K562 (cell line): ENCODE measurements at regions not wholly inside any gene's neighbourhood (a gene's known extent, or its start where the extent isn't known, plus 50 kb on each side); places are given as distances from the start of the nearest gene placed in this dataset.

ENCODE experiments used
- ATAC-seq: fragments of 200-7000 bp; cut with Tn5 transposase; 3 replicates; pipeline ENCODE4 v1.9.1; 2020; ENCODE audit warnings: moderate library complexity
- BruUV-seq: library from RNA; stranded (reverse); fragments of 400-500 nt; replicated peaks from 2 replicates; lab custom pipeline; 2021; lab: Mats Ljungman, UMichigan
- CTCF ChIA-PET: fragments of 300-600 bp; formaldehyde crosslinking; extraction: SDS; loops from one replicate; lab custom pipeline; 2021; ENCODE audit warnings: low intra/inter-chr PET ratio; lab: Yijun Ruan, JAX
- POLR2A ChIA-PET: fragments of 300-600, 350-650 bp; sonication (Branson Sonifier 250); formaldehyde crosslinking; extraction: SDS; loops from one replicate; lab custom pipeline; 2021; ENCODE audit warnings: antibody characterized with exemption, inconsistent platforms; lab: Yijun Ruan, JAX
- DNase-seq, 4 experiments: peaks; one replicate each; pipeline versions ENCODE4 v3.0.0 to v3.0.0-alpha.2; 2011 to 2018; ENCODE audit warnings: low spot score in 3 of 4, mixed read lengths in 3 of 4; ENCODE audit errors: extremely low read depth in 1 of 4
- FAIRE-seq: peaks from 2 replicates; lab custom pipeline; 2011; peaks lifted over from hg19 to GRCh38; lab: Jason Lieb, UNC
- H2AFZ ChIP-seq: 2 replicates; pipeline ENCODE4 v1.6.0; 2011; ENCODE audit warnings: low read depth, low read length, control low read depth, inconsistent platforms
- H3K27ac ChIP-seq: fragments of 200-600 bp; 3 replicates; pipeline ENCODE4 v1.8.0; 2011; ENCODE audit warnings: low read depth, mild to moderate bottlenecking, control low read depth, inconsistent platforms, low read length, moderate library complexity, mixed read lengths; ENCODE audit errors: extremely low read depth
- H3K27me3 ChIP-seq, 2 experiments: fragments of 300-600 bp in 1 of 2; 2 replicates in 1 of 2; 3 replicates in 1 of 2; pipeline versions ENCODE4 v1.6.0 to v1.8.0; 2011; ENCODE audit warnings: inconsistent platforms in 2 of 2, low read length in 2 of 2, mild to moderate bottlenecking in 1 of 2, mixed read lengths in 1 of 2, moderate library complexity in 1 of 2; ENCODE audit not compliant: control insufficient read depth in 2 of 2, insufficient read depth in 2 of 2
- H3K36me3 ChIP-seq: fragments of 300-600 bp; 3 replicates; pipeline ENCODE4 v1.8.0; 2011; ENCODE audit warnings: mild to moderate bottlenecking, low read length, inconsistent platforms; ENCODE audit not compliant: control insufficient read depth, insufficient read depth
- H3K4me1 ChIP-seq, 2 experiments: fragments of 200-600 bp in 1 of 2; replicated peaks in 1 of 2; 2 replicates in 1 of 2; 3 replicates in 1 of 2; pipeline versions ENCODE4 v1.5.1 to v1.8.0; 2011; ENCODE audit warnings: inconsistent platforms in 2 of 2, low read length in 2 of 2, mild to moderate bottlenecking in 1 of 2, mixed read lengths in 1 of 2, moderate library complexity in 1 of 2; ENCODE audit not compliant: control insufficient read depth in 2 of 2, insufficient read depth in 2 of 2
- H3K4me2 ChIP-seq: 2 replicates; pipeline ENCODE4 v1.6.1; 2011; ENCODE audit warnings: low read length, control low read depth, inconsistent platforms, mixed read lengths; ENCODE audit not compliant: insufficient read depth
- H3K4me3 ChIP-seq: fragments of 200-600 bp; sonication (generic), shearing (Covaris generic); 2 replicates; pipeline ENCODE4 v1.5.1; 2016; ENCODE audit warnings: control low read depth, inconsistent platforms
- H3K79me2 ChIP-seq: fragments of 200-600 bp; 3 replicates; pipeline ENCODE4 v1.8.0; 2011; ENCODE audit warnings: low read length, inconsistent platforms; ENCODE audit not compliant: control insufficient read depth, insufficient read depth
- H3K9ac ChIP-seq, 2 experiments: 2 replicates each; pipeline versions ENCODE4 v1.6.0 to v1.6.1; 2011; ENCODE audit warnings: low read depth in 2 of 2, low read length in 2 of 2, control low read depth in 1 of 2, inconsistent platforms in 1 of 2, mild to moderate bottlenecking in 1 of 2, mixed read lengths in 1 of 2; ENCODE audit not compliant: insufficient read depth in 1 of 2
- H3K9me1 ChIP-seq: one replicate; pipeline ENCODE4 v1.6.0; 2011; ENCODE audit warnings: inconsistent platforms, mild to moderate bottlenecking, low read length, moderate library complexity; ENCODE audit not compliant: control insufficient read depth, insufficient read depth
- H3K9me3 ChIP-seq: replicated peaks from 2 replicates; pipeline ENCODE4 v1.5.1; 2011; ENCODE audit warnings: low read depth, low read length, inconsistent platforms; ENCODE audit not compliant: control insufficient read depth, insufficient read depth
- H4K20me1 ChIP-seq: replicated peaks from 2 replicates; pipeline ENCODE4 v1.6.1; 2011; ENCODE audit warnings: low read length, inconsistent platforms, mixed read lengths; ENCODE audit not compliant: control insufficient read depth, insufficient read depth
- ATF7 ChIP-seq: fragments of 450-650 bp; IDR thresholded peaks from 2 replicates; pipeline ENCODE4 v1.7.1; 2014; ENCODE audit warnings: mild to moderate bottlenecking, moderate library complexity
- CSDE1 ChIP-seq, 2 experiments: fragments of 450-650 bp; IDR thresholded peaks; 2 replicates each; pipeline ENCODE4 v1.6.1; 2016; ENCODE audit warnings: mild to moderate bottlenecking in 1 of 2
- E2F4 ChIP-seq: sonication (generic); formaldehyde crosslinking; IDR thresholded peaks from 2 replicates; pipeline ENCODE4 v1.8.0; 2022; ENCODE audit warnings: mild to moderate bottlenecking, low read depth, missing genetic modification reagents
- HDAC6 ChIP-seq: IDR thresholded peaks from 2 replicates; pipeline ENCODE4 v1.6.1; 2012; ENCODE audit warnings: low read depth, mild to moderate bottlenecking, control low read depth, inconsistent platforms, low read length, moderate library complexity
- HMGN3 ChIP-seq: IDR thresholded peaks from 2 replicates; pipeline ENCODE4 v1.6.1; 2011; ENCODE audit warnings: borderline replicate concordance, low read depth, mild to moderate bottlenecking, mixed read lengths, low read length; ENCODE audit not compliant: insufficient read length; ENCODE audit errors: extremely low read depth
- HNRNPH1 ChIP-seq: fragments of 200-400 bp; formaldehyde crosslinking; optimal IDR thresholded peaks from 2 replicates; pipeline ENCODE3; 2017; ENCODE audit warnings: low read depth, mild to moderate bottlenecking, low read length, moderate library complexity
- NFE2L1 ChIP-seq: fragments of 450-650 bp; IDR thresholded peaks from 2 replicates; pipeline ENCODE4 v1.6.1; 2016; ENCODE audit warnings: missing genetic modification characterization, low read depth, mild to moderate bottlenecking, missing compliant biosample characterization, moderate library complexity, borderline replicate concordance
- SNIP1 ChIP-seq: fragments of 450-650 bp; IDR thresholded peaks from 2 replicates; pipeline ENCODE4 v1.7.1; 2017; ENCODE audit warnings: low read depth, mild to moderate bottlenecking
- SRF ChIP-seq, 2 experiments: fragments of 250-450, 450-650 bp in 1 of 2; sonication (Bioruptor Pico) in 1 of 2; sonication (generic) in 1 of 2; formaldehyde crosslinking; IDR thresholded peaks; 2 replicates each; pipeline versions ENCODE4 v1.5.0 to v1.5.1; 2020 to 2022; ENCODE audit warnings: mild to moderate bottlenecking in 1 of 2, missing genetic modification reagents in 1 of 2
- ZBED1 ChIP-seq: IDR thresholded peaks from 2 replicates; pipeline ENCODE4 v1.6.1; 2014
- ZBTB2 ChIP-seq: fragments of 450-650 bp; IDR thresholded peaks from 2 replicates; pipeline ENCODE4 v1.6.1; 2016; ENCODE audit warnings: antibody characterized with exemption
- ZNF280A ChIP-seq: fragments of 450-650 bp; IDR thresholded peaks from 2 replicates; pipeline ENCODE4 v1.6.1; 2018; ENCODE audit warnings: mild to moderate bottlenecking, low read depth; ENCODE audit not compliant: partially characterized antibody
- ZNF512 ChIP-seq: IDR thresholded peaks from 2 replicates; pipeline ENCODE4 v1.6.1; 2016; ENCODE audit warnings: missing genetic modification characterization, missing compliant biosample characterization
- ZNF586 ChIP-seq: fragments of 450-650 bp; formaldehyde crosslinking; conservative IDR thresholded peaks from 2 replicates; pipeline ENCODE4 v1.4.0; 2020; ENCODE audit warnings: mild to moderate bottlenecking, moderate library complexity
- WGBS: fragments of 100-300 bp; shearing (Covaris generic); methylation state at CpG from one replicate; pipeline ENCODE4 v1.1.6; 2016; ENCODE audit warnings: low coverage, mixed read lengths; ENCODE audit not compliant: insufficient coverage; ENCODE audit errors: missing lambda C conversion rate; 5-methylcytosine and 5-hydroxymethylcytosine counted together
- in situ Hi-C: fragments of 300-500 bp; cut with MboI; formaldehyde crosslinking; loops from 4 replicates; pipeline ENCODE4 v1.15.0; 2018; ENCODE audit warnings: inconsistent platforms, mixed read lengths
- intact Hi-C: fragments of 100-400 bp; cut with micrococcal nuclease; formaldehyde crosslinking; loops from 2 replicates; pipeline ENCODE4 v1.14.2; 2022

- TF ChIP-seq HDAC6 = no peak
- no peak for TF ChIP-seq HMGN3
- no peak for TF ChIP-seq ZNF280A
- TF ChIP-seq ZNF512 (tag) = no peak
- TF ChIP-seq HNRNPH1 = no peak
Observed at GRCh38 chr13:109483284-109483683, 303.1 kb downstream of the IRS2 start (continued).

- H3K4me2 ChIP-seq = no peak overlapping the region
- ATAC-seq (no peak), FAIRE-seq (no peak)
- no peaks in the 10 kb centered on the region for H3K36me3 ChIP-seq
- no peaks in the 10 kb centered on the region for H4K20me1 ChIP-seq
- TF ChIP-seq CSDE1 (IDR thresholded peaks at IDR 0.05) (no peak), HMGN3 (no peak), E2F4 (CRISPR knock-in tag) (no peak), SNIP1 (no peak), ATF7 (no peak), NFE2L1 (no peak), ZBTB2 (no peak), ZBED1 (no peak), ZNF586 (CRISPR knock-in tag) (no peak), SRF (CRISPR knock-in tag; IDR thresholded peaks at IDR 0.05) (no peak)
- TF ChIP-seq, all 486 proteins: peak for 0
- in situ Hi-C loops (no loop called here), intact Hi-C loops (no loop called here)
- Histone ChIP-seq H2AFZ (no peak overlapping the region), H3K27me3 (no peaks in the 10 kb centered on the region), H3K4me1 (no peaks in the 10 kb centered on the region), H3K27ac (no peak overlapping the region), H3K79me2 (no peaks in the 10 kb centered on the region), H3K9me1 (no peaks in the 10 kb centered on the region), H3K9ac (no peak overlapping the region), H3K4me3 (no peak overlapping the region), H3K9me3 (no peaks in the 10 kb centered on the region)
- CTCF ChIA-PET = no interaction called here
- BruUV-seq = no TSS peak
- POLR2A ChIA-PET = interaction anchor here (0.6 kb wide), 1 partner anchor 827 kb away, joined by 3 read pairs; no protein-coding TSS in a partner anchor
- no peak for DNase-seq
- 1% methylated on average over 7 of the region's 7 CpGs for WGBS
Observed at GRCh38 chr13:109481040-109481439, 305.3 kb downstream of the IRS2 start.
